PC-3 (cell line): ENCODE measurements at regions not wholly inside any gene's neighbourhood (a gene's known extent, or its start where the extent isn't known, plus 50 kb on each side); places are given as distances from the start of the nearest gene placed in this dataset.

Experiments
- ATAC-seq: fragments of 200-7000 bp; cut with Tn5 transposase; 2 replicates; pipeline ENCODE4 v1.9.1; 2020; ENCODE audit warnings: mild to moderate bottlenecking, moderate library complexity
- BruUV-seq: library from RNA; stranded (reverse); fragments of 400-500 nt; replicated peaks from 2 replicates; lab custom pipeline; 2021; lab: Mats Ljungman, UMichigan
- CTCF ChIA-PET: fragments of 300-600 bp; sonication (Branson Sonifier 250); formaldehyde crosslinking; loops from one replicate; lab custom pipeline; 2022; ENCODE audit warnings: antibody characterized with exemption; lab: Charles Lee
- POLR2A ChIA-PET: fragments of 300-600 bp; sonication (Branson Sonifier 250); formaldehyde crosslinking; loops from one replicate; lab custom pipeline; 2022; ENCODE audit warnings: antibody characterized with exemption; ENCODE audit not compliant: unreplicated experiment; lab: Charles Lee
- DNase-seq: peaks from one replicate; pipeline ENCODE4 v3.0.0-alpha.2; 2015
- H2AFZ ChIP-seq: fragments of 300-600 bp; sonication (generic); 2 replicates; pipeline ENCODE4 v1.6.0; 2016; ENCODE audit warnings: antibody characterized with exemption, low read length
- H3F3A ChIP-seq: fragments of 300-600 bp; sonication (generic); one replicate; pipeline ENCODE4 v1.6.0; 2017; ENCODE audit warnings: antibody characterized with exemption, low read length, control low read depth, mild to moderate bottlenecking; ENCODE audit not compliant: unreplicated experiment
- H3K27ac ChIP-seq: fragments of 300-600 bp; sonication (generic); 2 replicates; pipeline ENCODE4 v1.5.1; 2016; ENCODE audit warnings: mild to moderate bottlenecking, low read length
- H3K27me3 ChIP-seq: fragments of 300-600 bp; sonication (generic); 2 replicates; pipeline ENCODE4 v1.6.1; 2016; ENCODE audit warnings: low read length, mixed read lengths
- H3K36me3 ChIP-seq: fragments of 300-600 bp; sonication (generic); 2 replicates; pipeline ENCODE4 v1.6.1; 2016; ENCODE audit warnings: low read depth, mixed run types, low read length, mixed read lengths
- H3K4me1 ChIP-seq: fragments of 300-600 bp; sonication (generic); 2 replicates; pipeline ENCODE4 v1.5.1; 2016; ENCODE audit warnings: low read length; ENCODE audit not compliant: insufficient read depth
- H3K4me2 ChIP-seq: fragments of 300-600 bp; sonication (generic); 2 replicates; pipeline ENCODE4 v1.6.0; 2016; ENCODE audit warnings: low read length
- H3K4me3 ChIP-seq: fragments of 300-600 bp; sonication (generic); 2 replicates; pipeline ENCODE4 v1.5.1; 2016; ENCODE audit warnings: mild to moderate bottlenecking, low read length, mixed read lengths
- H3K79me2 ChIP-seq: fragments of 300-600 bp; sonication (generic); 2 replicates; pipeline ENCODE4 v1.6.1; 2017; ENCODE audit warnings: low read length, mixed read lengths
- H3K9ac ChIP-seq: fragments of 300-600 bp; sonication (generic); 2 replicates; pipeline ENCODE4 v1.6.0; 2016; ENCODE audit warnings: mild to moderate bottlenecking, low read length
- H3K9me2 ChIP-seq: fragments of 300-600 bp; sonication (generic); replicated peaks from 2 replicates; pipeline ENCODE4 v1.6.1; 2016; ENCODE audit warnings: mixed run types, low read length, mixed read lengths
- H3K9me3 ChIP-seq: fragments of 300-600 bp; sonication (generic); 2 replicates; pipeline ENCODE4 v1.6.1; 2016; ENCODE audit warnings: low read length, mixed read lengths
- H4K20me1 ChIP-seq: fragments of 300-600 bp; sonication (generic); 2 replicates; pipeline ENCODE4 v1.6.1; 2016; ENCODE audit warnings: low read length, mixed read lengths
- EZH2 ChIP-seq: fragments of 300-600 bp; sonication (generic); IDR thresholded peaks from one replicate; pipeline ENCODE4 v1.6.1; 2017; ENCODE audit warnings: antibody characterized with exemption, mild to moderate bottlenecking, low read length; ENCODE audit not compliant: unreplicated experiment
- EZH2phosphoT487 ChIP-seq: fragments of 300-600 bp; sonication (generic); IDR thresholded peaks from 2 replicates; pipeline ENCODE4 v1.6.1; 2018; ENCODE audit warnings: mild to moderate bottlenecking, antibody characterized with exemption, low read length, borderline replicate concordance
- intact Hi-C: fragments of 100-400 bp; cut with micrococcal nuclease; formaldehyde crosslinking; loops from 2 replicates; pipeline ENCODE4 v1.9.0; 2023
- TF ChIP-seq, protein P1 (sequence below): fragments of 300-600 bp; sonication (generic); conservative IDR thresholded peaks from 2 replicates; pipeline ENCODE4 v1.5.1; 2017; ENCODE audit warnings: antibody characterized with exemption, low read depth, mild to moderate bottlenecking, low read length

DNA sequence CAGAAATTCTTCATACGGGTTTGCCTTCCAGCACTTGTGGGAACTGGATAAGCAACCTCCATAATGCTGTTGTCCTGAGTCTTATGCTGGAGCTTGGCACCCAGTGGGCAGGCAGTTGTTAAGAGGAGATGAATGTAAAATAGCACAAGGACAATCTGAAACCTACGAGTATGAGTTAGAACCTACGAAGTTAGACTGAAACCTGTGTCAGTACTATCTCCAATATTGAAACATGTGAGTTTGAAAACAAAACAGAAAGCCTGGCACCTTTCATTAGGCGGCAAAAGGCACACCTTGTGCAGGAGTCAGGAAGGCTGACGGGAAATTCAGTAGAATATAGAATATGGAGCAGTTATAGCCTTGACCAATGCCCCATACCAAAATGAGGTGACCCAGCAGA lies 489.7 kb upstream of the RGS18 start:
- Histone ChIP-seq H3K79me2 (no peaks in the 10 kb centered on the region), H3K4me2 (no peak overlapping the region)

DNA sequence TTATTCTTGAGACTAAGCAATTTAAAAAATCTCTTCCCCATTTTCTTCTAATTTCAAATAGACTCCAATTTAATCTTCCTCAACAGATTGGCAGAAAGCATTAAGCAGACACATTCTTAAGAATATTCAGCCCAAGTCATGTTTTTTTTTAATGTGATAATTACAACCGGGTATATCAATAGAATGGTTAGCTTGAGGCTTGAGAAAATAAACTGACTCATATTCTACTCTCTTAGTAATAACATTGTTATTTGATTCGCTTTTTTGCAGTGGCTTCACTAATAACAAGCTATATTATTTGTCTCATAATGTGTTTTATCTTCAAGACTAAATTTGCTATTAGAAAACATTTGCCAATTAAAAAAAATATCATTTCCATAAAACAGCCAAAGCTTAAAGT lies 488.6 kb upstream of the RGS18 start:
- ChIA-PET POLR2A (no interaction called here), CTCF (no interaction called here)
- Histone ChIP-seq H3K9me3 (no peaks in the 10 kb centered on the region), H3F3A (no peaks in the 10 kb centered on the region), H3K36me3 (no peaks in the 10 kb centered on the region), H3K9ac (no peak overlapping the region), H3K27me3 (no peaks in the 10 kb centered on the region), H3K4me1 (peaks cover 8% of the 10 kb centered on the region; the same call in 1 of the 2 replicates), H3K4me3 (no peak overlapping the region), H3K79me2 (no peaks in the 10 kb centered on the region), H2AFZ (no peak overlapping the region), H3K4me2 (peak overlapping the region; percentile 37; the same call in 1 of the 2 replicates), H3K27ac (no peak overlapping the region), H3K9me2 (no peaks in the 10 kb centered on the region), H4K20me1 (no peaks in the 10 kb centered on the region)
- TF ChIP-seq EZH2phosphoT487 (no peak), EZH2 (no peak)
- TF ChIP-seq, protein P1, sequence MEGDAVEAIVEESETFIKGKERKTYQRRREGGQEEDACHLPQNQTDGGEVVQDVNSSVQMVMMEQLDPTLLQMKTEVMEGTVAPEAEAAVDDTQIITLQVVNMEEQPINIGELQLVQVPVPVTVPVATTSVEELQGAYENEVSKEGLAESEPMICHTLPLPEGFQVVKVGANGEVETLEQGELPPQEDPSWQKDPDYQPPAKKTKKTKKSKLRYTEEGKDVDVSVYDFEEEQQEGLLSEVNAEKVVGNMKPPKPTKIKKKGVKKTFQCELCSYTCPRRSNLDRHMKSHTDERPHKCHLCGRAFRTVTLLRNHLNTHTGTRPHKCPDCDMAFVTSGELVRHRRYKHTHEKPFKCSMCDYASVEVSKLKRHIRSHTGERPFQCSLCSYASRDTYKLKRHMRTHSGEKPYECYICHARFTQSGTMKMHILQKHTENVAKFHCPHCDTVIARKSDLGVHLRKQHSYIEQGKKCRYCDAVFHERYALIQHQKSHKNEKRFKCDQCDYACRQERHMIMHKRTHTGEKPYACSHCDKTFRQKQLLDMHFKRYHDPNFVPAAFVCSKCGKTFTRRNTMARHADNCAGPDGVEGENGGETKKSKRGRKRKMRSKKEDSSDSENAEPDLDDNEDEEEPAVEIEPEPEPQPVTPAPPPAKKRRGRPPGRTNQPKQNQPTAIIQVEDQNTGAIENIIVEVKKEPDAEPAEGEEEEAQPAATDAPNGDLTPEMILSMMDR = no peak
- intact Hi-C loops = no loop called here
- ATAC-seq (peak; percentile 60), DNase-seq (peak; percentile 25)
- BruUV-seq = no TSS peak

More for the DNA sequence above, 489.7 kb upstream of the RGS18 start:
- ChIA-PET POLR2A (no interaction called here), CTCF (no interaction called here)
- Histone ChIP-seq H3K9me3 (no peaks in the 10 kb centered on the region), H2AFZ (no peak overlapping the region), H3K27me3 (no peaks in the 10 kb centered on the region), H3K9ac (no peak overlapping the region), H4K20me1 (no peaks in the 10 kb centered on the region), H3K36me3 (no peaks in the 10 kb centered on the region), H3K27ac (no peak overlapping the region), H3K9me2 (no peaks in the 10 kb centered on the region), H3K4me1 (peaks cover 8% of the 10 kb centered on the region; the same call in 1 of the 2 replicates), H3K4me3 (no peak overlapping the region), H3F3A (no peaks in the 10 kb centered on the region)
- no peak for ATAC-seq
- BruUV-seq = no TSS peak
- DNase-seq = no peak
- intact Hi-C loops = no loop called here
- TF ChIP-seq, protein P1 = no peak
- no peak for TF ChIP-seq EZH2
- TF ChIP-seq EZH2phosphoT487 = no peak

GRCh38 chr1:191671236-191671635 lies 487.0 kb upstream of the RGS18 start:
- Histone ChIP-seq H3K4me2 (no peak overlapping the region), H3K27me3 (no peaks in the 10 kb centered on the region), H3K9me3 (no peaks in the 10 kb centered on the region), H3K9ac (no peak overlapping the region), H3K4me1 (peaks cover 8% of the 10 kb centered on the region; the same call in 1 of the 2 replicates), H3K36me3 (no peaks in the 10 kb centered on the region), H4K20me1 (no peaks in the 10 kb centered on the region), H3K4me3 (no peak overlapping the region), H2AFZ (no peak overlapping the region), H3F3A (no peaks in the 10 kb centered on the region), H3K9me2 (no peaks in the 10 kb centered on the region), H3K79me2 (no peaks in the 10 kb centered on the region), H3K27ac (no peak overlapping the region)
- POLR2A ChIA-PET = no interaction called here
- CTCF ChIA-PET = no interaction called here
- no TSS peak for BruUV-seq
- intact Hi-C loops = no loop called here
- DNase-seq = peak; percentile 8
- ATAC-seq = no peak
- no peak for TF ChIP-seq EZH2
- no peak for TF ChIP-seq EZH2phosphoT487
- TF ChIP-seq, protein P1 = no peak
